K562 (cell line): ENCODE measurements at regions not wholly inside any gene's neighbourhood (a gene's known extent, or its start where the extent isn't known, plus 50 kb on each side); places are given as distances from the start of the nearest gene placed in this dataset.

Experiments used
- ATAC-seq: fragments of 200-7000 bp; cut with Tn5 transposase; 3 replicates; pipeline ENCODE4 v1.9.1; 2020; ENCODE audit warnings: moderate library complexity
- BruUV-seq: library from RNA; stranded (reverse); fragments of 400-500 nt; replicated peaks from 2 replicates; lab custom pipeline; 2021; lab: Mats Ljungman, UMichigan
- CTCF ChIA-PET: fragments of 300-600 bp; formaldehyde crosslinking; extraction: SDS; loops from one replicate; lab custom pipeline; 2021; ENCODE audit warnings: low intra/inter-chr PET ratio; lab: Yijun Ruan, JAX
- POLR2A ChIA-PET: fragments of 300-600, 350-650 bp; sonication (Branson Sonifier 250); formaldehyde crosslinking; extraction: SDS; loops from one replicate; lab custom pipeline; 2021; ENCODE audit warnings: antibody characterized with exemption, inconsistent platforms; lab: Yijun Ruan, JAX
- DNase-seq, 4 experiments: peaks; one replicate each; pipeline versions ENCODE4 v3.0.0 to v3.0.0-alpha.2; 2011 to 2018; ENCODE audit warnings: low spot score in 3 of 4, mixed read lengths in 3 of 4; ENCODE audit errors: extremely low read depth in 1 of 4
- FAIRE-seq: peaks from 2 replicates; lab custom pipeline; 2011; peaks lifted over from hg19 to GRCh38; lab: Jason Lieb, UNC
- H2AFZ ChIP-seq: 2 replicates; pipeline ENCODE4 v1.6.0; 2011; ENCODE audit warnings: low read depth, low read length, control low read depth, inconsistent platforms
- H3K27ac ChIP-seq: fragments of 200-600 bp; 3 replicates; pipeline ENCODE4 v1.8.0; 2011; ENCODE audit warnings: low read depth, mild to moderate bottlenecking, control low read depth, inconsistent platforms, low read length, moderate library complexity, mixed read lengths; ENCODE audit errors: extremely low read depth
- H3K27me3 ChIP-seq, 2 experiments: fragments of 300-600 bp in 1 of 2; 2 replicates in 1 of 2; 3 replicates in 1 of 2; pipeline versions ENCODE4 v1.6.0 to v1.8.0; 2011; ENCODE audit warnings: inconsistent platforms in 2 of 2, low read length in 2 of 2, mild to moderate bottlenecking in 1 of 2, mixed read lengths in 1 of 2, moderate library complexity in 1 of 2; ENCODE audit not compliant: control insufficient read depth in 2 of 2, insufficient read depth in 2 of 2
- H3K36me3 ChIP-seq: fragments of 300-600 bp; 3 replicates; pipeline ENCODE4 v1.8.0; 2011; ENCODE audit warnings: mild to moderate bottlenecking, low read length, inconsistent platforms; ENCODE audit not compliant: control insufficient read depth, insufficient read depth
- H3K4me1 ChIP-seq, 2 experiments: fragments of 200-600 bp in 1 of 2; replicated peaks in 1 of 2; 2 replicates in 1 of 2; 3 replicates in 1 of 2; pipeline versions ENCODE4 v1.5.1 to v1.8.0; 2011; ENCODE audit warnings: inconsistent platforms in 2 of 2, low read length in 2 of 2, mild to moderate bottlenecking in 1 of 2, mixed read lengths in 1 of 2, moderate library complexity in 1 of 2; ENCODE audit not compliant: control insufficient read depth in 2 of 2, insufficient read depth in 2 of 2
- H3K4me2 ChIP-seq: 2 replicates; pipeline ENCODE4 v1.6.1; 2011; ENCODE audit warnings: low read length, control low read depth, inconsistent platforms, mixed read lengths; ENCODE audit not compliant: insufficient read depth
- H3K4me3 ChIP-seq: fragments of 200-600 bp; sonication (generic), shearing (Covaris generic); 2 replicates; pipeline ENCODE4 v1.5.1; 2016; ENCODE audit warnings: control low read depth, inconsistent platforms
- H3K79me2 ChIP-seq: fragments of 200-600 bp; 3 replicates; pipeline ENCODE4 v1.8.0; 2011; ENCODE audit warnings: low read length, inconsistent platforms; ENCODE audit not compliant: control insufficient read depth, insufficient read depth
- H3K9ac ChIP-seq, 2 experiments: 2 replicates each; pipeline versions ENCODE4 v1.6.0 to v1.6.1; 2011; ENCODE audit warnings: low read depth in 2 of 2, low read length in 2 of 2, control low read depth in 1 of 2, inconsistent platforms in 1 of 2, mild to moderate bottlenecking in 1 of 2, mixed read lengths in 1 of 2; ENCODE audit not compliant: insufficient read depth in 1 of 2
- H3K9me1 ChIP-seq: one replicate; pipeline ENCODE4 v1.6.0; 2011; ENCODE audit warnings: inconsistent platforms, mild to moderate bottlenecking, low read length, moderate library complexity; ENCODE audit not compliant: control insufficient read depth, insufficient read depth
- H3K9me3 ChIP-seq: replicated peaks from 2 replicates; pipeline ENCODE4 v1.5.1; 2011; ENCODE audit warnings: low read depth, low read length, inconsistent platforms; ENCODE audit not compliant: control insufficient read depth, insufficient read depth
- H4K20me1 ChIP-seq: replicated peaks from 2 replicates; pipeline ENCODE4 v1.6.1; 2011; ENCODE audit warnings: low read length, inconsistent platforms, mixed read lengths; ENCODE audit not compliant: control insufficient read depth, insufficient read depth
- ARID1B ChIP-seq: fragments of 450-650 bp; IDR thresholded peaks from 2 replicates; pipeline ENCODE4 v1.6.1; 2016; ENCODE audit warnings: antibody characterized with exemption, mild to moderate bottlenecking, inconsistent platforms
- ETV6 ChIP-seq, 3 experiments: fragments of 150-350 bp in 1 of 3; sonication (generic) in 1 of 3; formaldehyde crosslinking in 1 of 3; IDR thresholded peaks; 2 replicates each; pipeline versions ENCODE4 v1.6.1 to v1.8.0; 2014 to 2022; ENCODE audit warnings: borderline replicate concordance in 2 of 3, low read depth in 2 of 3, antibody characterized with exemption in 1 of 3, low read length in 1 of 3, mild to moderate bottlenecking in 1 of 3, missing genetic modification reagents in 1 of 3
- FOXJ3 ChIP-seq: sonication (generic); formaldehyde crosslinking; IDR thresholded peaks from 2 replicates; pipeline ENCODE4 v1.4.0; 2020; ENCODE audit warnings: mild to moderate bottlenecking, missing genetic modification reagents
- HMG20B ChIP-seq: fragments of 250-450 bp; sonication (Bioruptor Pico); IDR thresholded peaks from 2 replicates; pipeline ENCODE4 v1.5.0; 2021; ENCODE audit warnings: mild to moderate bottlenecking
- HOMEZ ChIP-seq: fragments of 250-450 bp; sonication (Bioruptor Pico); IDR thresholded peaks from 2 replicates; pipeline ENCODE4 v1.4.0; 2020; ENCODE audit warnings: mild to moderate bottlenecking, moderate library complexity
- IRF2 ChIP-seq: sonication (generic); formaldehyde crosslinking; IDR thresholded peaks from 2 replicates; pipeline ENCODE4 v1.8.1; 2022; ENCODE audit warnings: mild to moderate bottlenecking, missing genetic modification reagents
- KDM1A ChIP-seq, 2 experiments: fragments of 450-650 bp; IDR thresholded peaks; 2 replicates each; pipeline ENCODE4 v1.6.1; 2016; ENCODE audit warnings: mild to moderate bottlenecking in 2 of 2
- KDM2B ChIP-seq: fragments of 250-450 bp; sonication (Bioruptor Pico); IDR thresholded peaks from 2 replicates; pipeline ENCODE4 v1.8.0; 2021; ENCODE audit warnings: mild to moderate bottlenecking, moderate library complexity
- MTA1 ChIP-seq: fragments of 450-650 bp; IDR thresholded peaks from 2 replicates; pipeline ENCODE4 v1.6.1; 2017; ENCODE audit warnings: borderline replicate concordance
- NFXL1 ChIP-seq: fragments of 450-650 bp; formaldehyde crosslinking; IDR thresholded peaks from 2 replicates; pipeline ENCODE4 v1.4.0; 2021; ENCODE audit warnings: mild to moderate bottlenecking
- SRF ChIP-seq, 2 experiments: fragments of 250-450, 450-650 bp in 1 of 2; sonication (Bioruptor Pico) in 1 of 2; sonication (generic) in 1 of 2; formaldehyde crosslinking; IDR thresholded peaks; 2 replicates each; pipeline versions ENCODE4 v1.5.0 to v1.5.1; 2020 to 2022; ENCODE audit warnings: mild to moderate bottlenecking in 1 of 2, missing genetic modification reagents in 1 of 2
- TBP ChIP-seq: optimal IDR thresholded peaks from 2 replicates; pipeline ENCODE3; 2011; ENCODE audit warnings: low read depth, low read length, improper control_type of control experiment
- ZNF586 ChIP-seq: fragments of 450-650 bp; formaldehyde crosslinking; conservative IDR thresholded peaks from 2 replicates; pipeline ENCODE4 v1.4.0; 2020; ENCODE audit warnings: mild to moderate bottlenecking, moderate library complexity
- ZNF589 ChIP-seq: fragments of 200-800 bp; sonication (Bioruptor generic); IDR thresholded peaks from 2 replicates; pipeline ENCODE4 v1.6.1; 2016; ENCODE audit warnings: low read depth, missing genetic modification characterization, missing compliant biosample characterization
- ZZZ3 ChIP-seq: fragments of 450-650 bp; IDR thresholded peaks from 2 replicates; pipeline ENCODE4 v1.6.1; 2016; ENCODE audit warnings: antibody characterized with exemption, mild to moderate bottlenecking, moderate library complexity
- WGBS: fragments of 100-300 bp; shearing (Covaris generic); methylation state at CpG from one replicate; pipeline ENCODE4 v1.1.6; 2016; ENCODE audit warnings: low coverage, mixed read lengths; ENCODE audit not compliant: insufficient coverage; ENCODE audit errors: missing lambda C conversion rate; 5-methylcytosine and 5-hydroxymethylcytosine counted together
- in situ Hi-C: fragments of 300-500 bp; cut with MboI; formaldehyde crosslinking; loops from 4 replicates; pipeline ENCODE4 v1.15.0; 2018; ENCODE audit warnings: inconsistent platforms, mixed read lengths
- intact Hi-C: fragments of 100-400 bp; cut with micrococcal nuclease; formaldehyde crosslinking; loops from 2 replicates; pipeline ENCODE4 v1.14.2; 2022
- TF ChIP-seq, protein P1 (sequence below): fragments of 450-650 bp; IDR thresholded peaks from 2 replicates; pipeline ENCODE4 v1.6.1; 2017; ENCODE audit warnings: mild to moderate bottlenecking, moderate library complexity
- TF ChIP-seq, protein P2 (sequence below): sonication (generic); formaldehyde crosslinking; IDR thresholded peaks from 2 replicates; pipeline ENCODE4 v1.8.0; 2023; ENCODE audit warnings: mild to moderate bottlenecking, missing genetic modification reagents
- TF ChIP-seq, protein P3 (sequence below), 2 experiments: fragments of 450-650 bp; conservative IDR thresholded peaks; 2 replicates each; pipeline ENCODE4 v1.6.1; 2017; ENCODE audit warnings: mild to moderate bottlenecking in 2 of 2, moderate library complexity in 2 of 2

DNA sequence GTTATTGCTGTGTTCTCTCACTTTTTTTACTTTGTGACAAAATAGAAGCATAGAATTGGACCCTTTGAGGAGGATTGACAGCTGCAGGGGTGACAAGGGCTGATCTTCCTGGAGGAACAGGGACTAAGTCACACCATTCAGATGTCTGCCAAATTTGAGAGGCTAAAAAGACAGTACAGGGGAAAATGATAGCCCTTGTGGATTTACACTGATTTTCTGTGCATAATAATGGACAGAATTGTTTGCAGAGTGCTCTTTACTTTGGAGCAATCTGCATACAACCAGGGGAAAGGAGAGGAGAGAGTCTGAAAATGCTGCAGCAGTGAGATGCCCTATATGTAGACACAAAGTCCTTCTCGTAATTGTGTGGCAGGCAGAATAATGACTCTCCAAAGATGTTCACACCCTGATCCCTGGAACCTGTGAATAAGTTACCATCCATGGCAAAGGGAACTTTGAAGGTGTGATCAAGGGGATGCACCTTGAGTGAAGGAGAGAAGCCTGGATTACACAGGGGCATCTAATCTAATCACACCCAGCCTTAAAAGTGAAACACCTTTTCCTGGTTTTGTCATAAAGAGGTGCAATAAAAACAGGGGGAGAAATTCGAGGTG lies 221.4 kb upstream of the CPHXL start:
- Histone ChIP-seq H3K79me2 (no peaks in the 10 kb centered on the region), H3K36me3 (no peaks in the 10 kb centered on the region), H3K4me3 (no peak overlapping the region), H3K4me1 (no peaks in the 10 kb centered on the region), H3K4me2 (no peak overlapping the region), H2AFZ (no peak overlapping the region), H3K27ac (no peak overlapping the region), H3K9me1 (no peaks in the 10 kb centered on the region), H3K9ac (no peak overlapping the region), H3K27me3 (no peaks in the 10 kb centered on the region), H3K9me3 (no peaks in the 10 kb centered on the region), H4K20me1 (no peaks in the 10 kb centered on the region)
- no peak for DNase-seq
- intact Hi-C loops (no loop called here), in situ Hi-C loops (no loop called here)
- no peak for FAIRE-seq
- 0% methylated on average over 2 of the region's 2 CpGs for WGBS
- no peak for ATAC-seq
- BruUV-seq: no TSS peak
- ChIA-PET POLR2A (no interaction called here), CTCF (no interaction called here)
- no peak for TF ChIP-seq KDM1A (IDR thresholded peaks at IDR 0.05)
- no peak for TF ChIP-seq ZNF589 (CRISPR knock-in tag)
- no peak for TF ChIP-seq ZNF586 (CRISPR knock-in tag)
- TF ChIP-seq MTA1: no peak
- TF ChIP-seq, protein P1, sequence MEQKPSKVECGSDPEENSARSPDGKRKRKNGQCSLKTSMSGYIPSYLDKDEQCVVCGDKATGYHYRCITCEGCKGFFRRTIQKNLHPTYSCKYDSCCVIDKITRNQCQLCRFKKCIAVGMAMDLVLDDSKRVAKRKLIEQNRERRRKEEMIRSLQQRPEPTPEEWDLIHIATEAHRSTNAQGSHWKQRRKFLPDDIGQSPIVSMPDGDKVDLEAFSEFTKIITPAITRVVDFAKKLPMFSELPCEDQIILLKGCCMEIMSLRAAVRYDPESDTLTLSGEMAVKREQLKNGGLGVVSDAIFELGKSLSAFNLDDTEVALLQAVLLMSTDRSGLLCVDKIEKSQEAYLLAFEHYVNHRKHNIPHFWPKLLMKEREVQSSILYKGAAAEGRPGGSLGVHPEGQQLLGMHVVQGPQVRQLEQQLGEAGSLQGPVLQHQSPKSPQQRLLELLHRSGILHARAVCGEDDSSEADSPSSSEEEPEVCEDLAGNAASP: no peak
- TF ChIP-seq FOXJ3: no peak
- TF ChIP-seq, protein P2, sequence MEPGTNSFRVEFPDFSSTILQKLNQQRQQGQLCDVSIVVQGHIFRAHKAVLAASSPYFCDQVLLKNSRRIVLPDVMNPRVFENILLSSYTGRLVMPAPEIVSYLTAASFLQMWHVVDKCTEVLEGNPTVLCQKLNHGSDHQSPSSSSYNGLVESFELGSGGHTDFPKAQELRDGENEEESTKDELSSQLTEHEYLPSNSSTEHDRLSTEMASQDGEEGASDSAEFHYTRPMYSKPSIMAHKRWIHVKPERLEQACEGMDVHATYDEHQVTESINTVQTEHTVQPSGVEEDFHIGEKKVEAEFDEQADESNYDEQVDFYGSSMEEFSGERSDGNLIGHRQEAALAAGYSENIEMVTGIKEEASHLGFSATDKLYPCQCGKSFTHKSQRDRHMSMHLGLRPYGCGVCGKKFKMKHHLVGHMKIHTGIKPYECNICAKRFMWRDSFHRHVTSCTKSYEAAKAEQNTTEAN (CRISPR knock-in tag): no peak
- TF ChIP-seq KDM2B: no peak
- TF ChIP-seq SRF (CRISPR knock-in tag; IDR thresholded peaks at IDR 0.05): no peak
- no peak for TF ChIP-seq ETV6 (IDR thresholded peaks at IDR 0.05; ENCODE audit: borderline replicate concordance in 1 of 2, low read depth in 2 of 2, low read length in 1 of 2)
- no peak for TF ChIP-seq ETV6 (CRISPR knock-in tag; IDR thresholded peaks at IDR 0.05; ENCODE audit: borderline replicate concordance)
- no peak for TF ChIP-seq IRF2 (CRISPR knock-in tag)
- no peak for TF ChIP-seq ZZZ3
- no peak for TF ChIP-seq HMG20B
- TF ChIP-seq, protein P3, sequence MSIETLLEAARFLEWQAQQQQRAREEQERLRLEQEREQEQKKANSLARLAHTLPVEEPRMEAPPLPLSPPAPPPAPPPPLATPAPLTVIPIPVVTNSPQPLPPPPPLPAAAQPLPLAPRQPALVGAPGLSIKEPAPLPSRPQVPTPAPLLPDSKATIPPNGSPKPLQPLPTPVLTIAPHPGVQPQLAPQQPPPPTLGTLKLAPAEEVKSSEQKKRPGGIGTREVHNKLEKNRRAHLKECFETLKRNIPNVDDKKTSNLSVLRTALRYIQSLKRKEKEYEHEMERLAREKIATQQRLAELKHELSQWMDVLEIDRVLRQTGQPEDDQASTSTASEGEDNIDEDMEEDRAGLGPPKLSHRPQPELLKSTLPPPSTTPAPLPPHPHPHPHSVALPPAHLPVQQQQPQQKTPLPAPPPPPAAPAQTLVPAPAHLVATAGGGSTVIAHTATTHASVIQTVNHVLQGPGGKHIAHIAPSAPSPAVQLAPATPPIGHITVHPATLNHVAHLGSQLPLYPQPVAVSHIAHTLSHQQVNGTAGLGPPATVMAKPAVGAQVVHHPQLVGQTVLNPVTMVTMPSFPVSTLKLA (conservative IDR thresholded peaks at IDR 0.05): no peak
- TF ChIP-seq TBP: no peak
- TF ChIP-seq NFXL1 (CRISPR knock-in tag): no peak
- no peak for TF ChIP-seq ARID1B
- TF ChIP-seq HOMEZ (CRISPR knock-in tag): no peak
